ENCODE measurements at regions not wholly inside any gene's neighbourhood (a gene's known extent, or its start where the extent isn't known, plus 50 kb on each side); places are given as distances from the start of the nearest gene placed in this dataset.

GRCh38 chr18:70643812-70644211, 355.0 kb downstream of the SOCS6 start:
- TF ChIP-seq CTCF (IDR thresholded peaks at IDR 0.05; ENCODE audit: borderline replicate concordance, extremely low read depth, low read length, poor library complexity, severe bottlenecking) (no peak), EZH2 (IDR thresholded peaks at IDR 0.05; ENCODE audit: borderline replicate concordance, low read depth, low read length, severe bottlenecking) (no peak)
